WTC11 (cell line): ENCODE measurements at regions not wholly inside any gene's neighbourhood (a gene's known extent, or its start where the extent isn't known, plus 50 kb on each side); places are given as distances from the start of the nearest gene placed in this dataset.

Source experiments
- ATAC-seq: fragments of 200-7000 bp; cut with Tn5 transposase; 2 replicates; pipeline ENCODE4 v1.10.0; 2021; ENCODE audit warnings: mild to moderate bottlenecking, moderate library complexity
- CTCF ChIA-PET: fragments of 300-600 bp; sonication (Branson Sonifier 250); formaldehyde crosslinking; loops from one replicate; lab custom pipeline; 2021; ENCODE audit warnings: antibody characterized with exemption; lab: Charles Lee
- POLR2A ChIA-PET: fragments of 350-600 bp; sonication (Branson Sonifier 250); formaldehyde crosslinking; loops from one replicate; lab custom pipeline; 2021; ENCODE audit warnings: antibody characterized with exemption; lab: Charles Lee
- DNase-seq: peaks from one replicate; pipeline ENCODE4 v3.0.0; 2021; ENCODE audit warnings: low spot score
- H3K27ac Mint-ChIP-seq: 2 replicates; pipeline ENCODE4 v1.8.0; 2021; ENCODE audit warnings: mixed read lengths
- H3K27me3 Mint-ChIP-seq: 2 replicates; pipeline ENCODE4 v1.8.0; 2021; ENCODE audit warnings: low read depth, mild to moderate bottlenecking, moderate library complexity, mixed read lengths
- H3K36me3 Mint-ChIP-seq: 2 replicates; pipeline ENCODE4 v1.8.0; 2021; ENCODE audit warnings: mixed read lengths
- H3K4me1 Mint-ChIP-seq: 2 replicates; pipeline ENCODE4 v1.8.0; 2022; ENCODE audit warnings: mixed read lengths
- H3K4me3 Mint-ChIP-seq: 2 replicates; pipeline ENCODE4 v1.8.0; 2021; ENCODE audit warnings: mild to moderate bottlenecking, moderate library complexity, mixed read lengths
- H3K9me3 Mint-ChIP-seq: 2 replicates; pipeline ENCODE4 v1.8.0; 2021; ENCODE audit warnings: mixed read lengths
- ATF2 ChIP-seq: sonication (generic); formaldehyde crosslinking; IDR thresholded peaks from 2 replicates; pipeline ENCODE4 v1.8.1; 2022; ENCODE audit warnings: low read depth, missing genetic modification reagents, borderline replicate concordance
- CBFB ChIP-seq: sonication (generic); formaldehyde crosslinking; IDR thresholded peaks from 2 replicates; pipeline ENCODE4 v1.8.1; 2022; ENCODE audit warnings: mild to moderate bottlenecking, low read depth, missing genetic modification reagents
- CREB1 ChIP-seq: sonication (generic); formaldehyde crosslinking; IDR thresholded peaks from 2 replicates; pipeline ENCODE4 v1.8.0; 2023; ENCODE audit warnings: mild to moderate bottlenecking, missing genetic modification reagents
- CTCF ChIP-seq: fragments of 200-600 bp; IDR thresholded peaks from 2 replicates; pipeline ENCODE4 v1.8.0; 2022; ENCODE audit warnings: antibody characterized with exemption
- EMX1 ChIP-seq: fragments of 250-450 bp; sonication (Bioruptor Pico); IDR thresholded peaks from 2 replicates; pipeline ENCODE4 v1.8.0; 2021; ENCODE audit warnings: mild to moderate bottlenecking
- ETV6 ChIP-seq: sonication (generic); formaldehyde crosslinking; IDR thresholded peaks from 2 replicates; pipeline ENCODE4 v1.8.1; 2022; ENCODE audit warnings: mild to moderate bottlenecking, missing genetic modification reagents
- FOXK1 ChIP-seq: sonication (generic); formaldehyde crosslinking; IDR thresholded peaks from 2 replicates; pipeline ENCODE4 v1.8.0; 2022; ENCODE audit warnings: mild to moderate bottlenecking, moderate library complexity, missing genetic modification reagents
- GABPB1 ChIP-seq: sonication (generic); formaldehyde crosslinking; IDR thresholded peaks from 2 replicates; pipeline ENCODE4 v1.8.1; 2023; ENCODE audit warnings: mild to moderate bottlenecking, missing genetic modification reagents
- GRHL2 ChIP-seq: fragments of 250-450 bp; sonication (Bioruptor Pico); IDR thresholded peaks from 2 replicates; pipeline ENCODE4 v1.8.0; 2022; ENCODE audit warnings: mild to moderate bottlenecking, moderate library complexity; ENCODE audit not compliant: insufficient replicate concordance, severe bottlenecking
- GTF2I ChIP-seq: fragments of 250-450 bp; sonication (Bioruptor Pico); conservative IDR thresholded peaks from 2 replicates; pipeline ENCODE4 v1.4.0; 2021; ENCODE audit warnings: mild to moderate bottlenecking
- IRF1 ChIP-seq: sonication (generic); formaldehyde crosslinking; IDR thresholded peaks from 2 replicates; pipeline ENCODE4 v1.8.0; 2023; ENCODE audit warnings: missing genetic modification reagents
- JAZF1 ChIP-seq: fragments of 250-450 bp; sonication (Bioruptor Pico); IDR thresholded peaks from 2 replicates; pipeline ENCODE4 v1.9.0; 2021; ENCODE audit warnings: moderate library complexity, mild to moderate bottlenecking, inconsistent platforms
- JUN ChIP-seq: sonication (generic); formaldehyde crosslinking; IDR thresholded peaks from 2 replicates; pipeline ENCODE4 v1.8.0; 2023; ENCODE audit warnings: mild to moderate bottlenecking, missing genetic modification reagents
- NFE2L1 ChIP-seq: sonication (generic); formaldehyde crosslinking; IDR thresholded peaks from 2 replicates; pipeline ENCODE4 v1.8.1; 2023; ENCODE audit warnings: missing genetic modification reagents
- NR1H2 ChIP-seq: sonication (generic); formaldehyde crosslinking; IDR thresholded peaks from 2 replicates; pipeline ENCODE4 v1.9.0; 2021; ENCODE audit warnings: mild to moderate bottlenecking, moderate library complexity, missing genetic modification reagents
- STAT6 ChIP-seq: sonication (generic); formaldehyde crosslinking; conservative IDR thresholded peaks from 2 replicates; pipeline ENCODE4 v1.8.1; 2023; ENCODE audit warnings: mild to moderate bottlenecking, low read depth, missing genetic modification reagents, moderate library complexity
- TEAD1 ChIP-seq: sonication (generic); formaldehyde crosslinking; IDR thresholded peaks from 2 replicates; pipeline ENCODE4 v1.8.0; 2022; ENCODE audit warnings: mild to moderate bottlenecking, missing genetic modification reagents
- USF2 ChIP-seq: sonication (generic); formaldehyde crosslinking; IDR thresholded peaks from 2 replicates; pipeline ENCODE4 v1.8.1; 2023; ENCODE audit warnings: mild to moderate bottlenecking, missing genetic modification reagents, moderate library complexity
- ZNF219 ChIP-seq: sonication (generic); formaldehyde crosslinking; IDR thresholded peaks from 2 replicates; pipeline ENCODE4 v1.8.0; 2023; ENCODE audit warnings: missing genetic modification reagents, mild to moderate bottlenecking, borderline replicate concordance
- ZNF425 ChIP-seq: fragments of 250-450 bp; sonication (Bioruptor Pico); conservative IDR thresholded peaks from 2 replicates; pipeline ENCODE4 v1.9.0; 2021; ENCODE audit warnings: mild to moderate bottlenecking
- ZNF512 ChIP-seq: sonication (generic); formaldehyde crosslinking; IDR thresholded peaks from 2 replicates; pipeline ENCODE4 v1.8.1; 2022; ENCODE audit warnings: missing genetic modification reagents, borderline replicate concordance

GRCh38 chr3:144930431-144930830 lies 958.8 kb downstream of the DIPK2A start (continued):
- no peak for TF ChIP-seq IRF1 (CRISPR knock-in tag)
- no peak for TF ChIP-seq ETV6 (CRISPR knock-in tag)
- TF ChIP-seq USF2: no peak

GRCh38 chr3:144931590-144931989 lies 960.0 kb downstream of the DIPK2A start:
- Mint-ChIP-seq H3K27me3 (no peaks in the 10 kb centered on the region), H3K9me3 (peaks cover 51% of the 10 kb centered on the region), H3K27ac (no peak overlapping the region), H3K4me1 (peaks cover 21% of the 10 kb centered on the region), H3K36me3 (peaks cover 17% of the 10 kb centered on the region), H3K4me3 (no peak overlapping the region)
- ATAC-seq (no peak), DNase-seq (no peak)
- ChIA-PET POLR2A (no interaction called here), CTCF (no interaction called here)
- TF ChIP-seq JAZF1 (CRISPR knock-in tag) (no peak), ZNF219 (CRISPR knock-in tag) (no peak), FOXK1 (CRISPR knock-in tag) (no peak), EMX1 (CRISPR knock-in tag) (no peak), GRHL2 (no peak), CBFB (CRISPR knock-in tag) (no peak), NR1H2 (CRISPR knock-in tag) (no peak), ATF2 (CRISPR knock-in tag) (no peak), CREB1 (CRISPR knock-in tag) (no peak), GTF2I (no peak), STAT6 (CRISPR knock-in tag) (no peak), TEAD1 (CRISPR knock-in tag) (no peak), NFE2L1 (CRISPR knock-in tag) (no peak)

GRCh38 chr3:144942093-144942837 lies 970.6 kb downstream of the DIPK2A start:
- TF ChIP-seq CREB1 (CRISPR knock-in tag): no peak
- TF ChIP-seq ZNF512: no peak
- TF ChIP-seq GABPB1 (CRISPR knock-in tag): no peak
- TF ChIP-seq ZNF425: no peak
- TF ChIP-seq USF2: no peak
- TF ChIP-seq JUN (CRISPR knock-in tag): no peak
- TF ChIP-seq CTCF: no peak
- ATAC-seq (no peak), DNase-seq (no peak)
- H3K4me1 Mint-ChIP-seq: no peaks in the 10 kb centered on the region
- peaks cover 5% of the 10 kb centered on the region; the same call in 1 of the 2 replicates for H3K9me3 Mint-ChIP-seq
- ChIA-PET POLR2A (no interaction called here), CTCF (no interaction called here)
- H3K4me3 Mint-ChIP-seq: no peak overlapping the region
- H3K27ac Mint-ChIP-seq: no peak overlapping the region
- H3K36me3 Mint-ChIP-seq: peaks cover 6% of the 10 kb centered on the region; the same call in 1 of the 2 replicates
- H3K27me3 Mint-ChIP-seq: no peaks in the 10 kb centered on the region
